GM23338 (cell line): ENCODE measurements at regions not wholly inside any gene's neighbourhood (a gene's known extent, or its start where the extent isn't known, plus 50 kb on each side); places are given as distances from the start of the nearest gene placed in this dataset.

Source experiments
- ATAC-seq: fragments of 200-7000 bp; cut with Tn5 transposase; 3 replicates; pipeline ENCODE4 v1.9.1; 2020
- DNase-seq: peaks from one replicate; pipeline ENCODE4 v3.0.0-alpha.2; 2015; ENCODE audit warnings: low spot score
- H2AFZ ChIP-seq: fragments of 200-600 bp; sonication (generic); 2 replicates; pipeline ENCODE4 v1.8.0; 2016; ENCODE audit warnings: antibody characterized with exemption, mild to moderate bottlenecking, moderate library complexity
- H3F3A ChIP-seq: fragments of 200-600 bp; sonication (generic); replicated peaks from 2 replicates; pipeline ENCODE4 v1.8.0; 2017; ENCODE audit warnings: antibody characterized with exemption, mixed run types, low read depth
- H3K27ac ChIP-seq: fragments of 200-600 bp; sonication (generic); 2 replicates; pipeline ENCODE4 v1.6.1; 2016; ENCODE audit warnings: low read depth
- H3K27me3 ChIP-seq: fragments of 200-600 bp; sonication (generic); 2 replicates; pipeline ENCODE4 v1.8.0; 2016; ENCODE audit warnings: mild to moderate bottlenecking, mixed run types, moderate library complexity; ENCODE audit not compliant: insufficient read depth
- H3K36me3 ChIP-seq: fragments of 200-600 bp; sonication (generic); 2 replicates; pipeline ENCODE4 v1.8.0; 2016; ENCODE audit warnings: mild to moderate bottlenecking; ENCODE audit not compliant: insufficient read depth
- H3K4me1 ChIP-seq: fragments of 200-600 bp; sonication (generic); 2 replicates; pipeline ENCODE4 v1.8.0; 2016; ENCODE audit warnings: mild to moderate bottlenecking, moderate library complexity; ENCODE audit not compliant: insufficient read depth
- H3K4me2 ChIP-seq: fragments of 200-600 bp; sonication (generic); 2 replicates; pipeline ENCODE4 v1.7.1; 2017; ENCODE audit warnings: mixed run types
- H3K4me3 ChIP-seq: fragments of 200-600 bp; sonication (generic); 2 replicates; pipeline ENCODE4 v1.6.1; 2016; ENCODE audit warnings: mixed run types
- H3K79me2 ChIP-seq: fragments of 200-600 bp; sonication (generic); replicated peaks from 2 replicates; pipeline ENCODE4 v1.8.0; 2017; ENCODE audit warnings: mild to moderate bottlenecking; ENCODE audit not compliant: insufficient read depth
- H3K9me2 ChIP-seq: fragments of 200-600 bp; sonication (generic); 2 replicates; pipeline ENCODE4 v1.8.0; 2017; ENCODE audit not compliant: insufficient read depth
- H4K20me1 ChIP-seq: fragments of 200-600 bp; sonication (generic); replicated peaks from 2 replicates; pipeline ENCODE4 v1.8.0; 2017; ENCODE audit warnings: mild to moderate bottlenecking; ENCODE audit not compliant: insufficient read depth
- H3K27ac Mint-ChIP-seq: 2 replicates; pipeline ENCODE4 v1.8.0; 2020; ENCODE audit warnings: inconsistent platforms, mild to moderate bottlenecking, moderate library complexity, mixed read lengths
- H3K27me3 Mint-ChIP-seq: 3 replicates; pipeline ENCODE4 v1.8.0; 2022; ENCODE audit warnings: low read depth, mild to moderate bottlenecking, moderate library complexity, mixed read lengths, inconsistent platforms; ENCODE audit not compliant: insufficient read depth, poor library complexity
- H3K36me3 Mint-ChIP-seq: 3 replicates; pipeline ENCODE4 v1.8.0; 2021; ENCODE audit warnings: low read depth, mild to moderate bottlenecking, inconsistent platforms, moderate library complexity, mixed read lengths
- H3K4me1 Mint-ChIP-seq: 3 replicates; pipeline ENCODE4 v1.8.0; 2020; ENCODE audit warnings: mild to moderate bottlenecking, inconsistent platforms, mixed read lengths
- H3K4me3 Mint-ChIP-seq: 3 replicates; pipeline ENCODE4 v1.8.0; 2021; ENCODE audit warnings: moderate library complexity, mild to moderate bottlenecking, inconsistent platforms, mixed read lengths
- H3K9me3 Mint-ChIP-seq: 3 replicates; pipeline ENCODE4 v1.8.0; 2020; ENCODE audit warnings: moderate library complexity, mild to moderate bottlenecking, inconsistent platforms, mixed read lengths
- STAT1 ChIP-seq: IDR thresholded peaks from one replicate; pipeline ENCODE4 v1.6.1; 2016; ENCODE audit warnings: antibody characterized with exemption; ENCODE audit not compliant: unreplicated experiment
- ZNF114 ChIP-seq: fragments of 250-450 bp; sonication (Bioruptor Pico); IDR thresholded peaks from 2 replicates; pipeline ENCODE4 v1.5.0; 2020; ENCODE audit warnings: mild to moderate bottlenecking, moderate library complexity
- TF ChIP-seq, protein P1 (sequence below): fragments of 250-450 bp; sonication (Bioruptor Pico); IDR thresholded peaks from 2 replicates; pipeline ENCODE4 v1.5.0; 2020; ENCODE audit warnings: mild to moderate bottlenecking, moderate library complexity
- TF ChIP-seq, protein P2 (sequence below), 2 experiments: fragments of 200-600 bp in 1 of 2; sonication (generic) in 1 of 2; conservative IDR thresholded peaks; 2 replicates each; pipeline versions ENCODE4 v1.5.1 to v1.6.1; 2016 to 2017; ENCODE audit warnings: antibody characterized with exemption in 2 of 2, low read depth in 2 of 2, mild to moderate bottlenecking in 2 of 2, moderate library complexity in 1 of 2
- TF ChIP-seq, protein P3 (sequence below): IDR thresholded peaks from 2 replicates; pipeline ENCODE4 v1.6.1; 2016; ENCODE audit warnings: antibody characterized with exemption

DNA sequence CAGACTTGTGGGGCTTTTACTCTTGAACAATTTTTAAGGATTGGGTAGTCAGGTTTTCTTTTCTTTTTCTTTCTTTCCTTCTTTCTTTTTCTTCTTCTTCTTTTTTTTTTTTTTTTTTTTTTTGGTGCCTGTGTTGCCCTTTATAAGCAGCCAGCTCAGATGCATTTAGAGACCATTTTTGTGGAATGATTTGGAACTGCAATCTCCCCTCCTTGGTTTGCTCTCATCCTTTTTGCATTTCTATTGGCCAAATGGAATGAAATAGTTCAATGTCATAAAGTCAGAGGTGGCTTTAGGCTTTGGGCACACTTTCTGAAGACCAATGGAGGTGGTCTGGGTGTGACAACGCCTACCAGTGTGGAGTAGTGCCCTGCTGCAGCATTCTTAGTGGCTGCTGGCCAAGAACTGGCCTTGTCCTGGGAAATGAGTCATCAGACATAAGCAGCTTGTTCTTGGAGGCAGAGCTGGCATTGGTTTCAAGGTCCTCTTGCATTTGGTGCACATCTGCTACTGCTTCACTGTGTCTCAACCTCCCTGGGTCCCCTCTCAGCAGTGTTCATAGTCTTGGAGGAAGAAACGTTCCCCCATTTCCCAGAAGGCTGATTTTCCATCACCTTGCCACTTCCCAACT lies 84.5 kb downstream of the CT47B1 start (continued):
- TF ChIP-seq, protein P1, sequence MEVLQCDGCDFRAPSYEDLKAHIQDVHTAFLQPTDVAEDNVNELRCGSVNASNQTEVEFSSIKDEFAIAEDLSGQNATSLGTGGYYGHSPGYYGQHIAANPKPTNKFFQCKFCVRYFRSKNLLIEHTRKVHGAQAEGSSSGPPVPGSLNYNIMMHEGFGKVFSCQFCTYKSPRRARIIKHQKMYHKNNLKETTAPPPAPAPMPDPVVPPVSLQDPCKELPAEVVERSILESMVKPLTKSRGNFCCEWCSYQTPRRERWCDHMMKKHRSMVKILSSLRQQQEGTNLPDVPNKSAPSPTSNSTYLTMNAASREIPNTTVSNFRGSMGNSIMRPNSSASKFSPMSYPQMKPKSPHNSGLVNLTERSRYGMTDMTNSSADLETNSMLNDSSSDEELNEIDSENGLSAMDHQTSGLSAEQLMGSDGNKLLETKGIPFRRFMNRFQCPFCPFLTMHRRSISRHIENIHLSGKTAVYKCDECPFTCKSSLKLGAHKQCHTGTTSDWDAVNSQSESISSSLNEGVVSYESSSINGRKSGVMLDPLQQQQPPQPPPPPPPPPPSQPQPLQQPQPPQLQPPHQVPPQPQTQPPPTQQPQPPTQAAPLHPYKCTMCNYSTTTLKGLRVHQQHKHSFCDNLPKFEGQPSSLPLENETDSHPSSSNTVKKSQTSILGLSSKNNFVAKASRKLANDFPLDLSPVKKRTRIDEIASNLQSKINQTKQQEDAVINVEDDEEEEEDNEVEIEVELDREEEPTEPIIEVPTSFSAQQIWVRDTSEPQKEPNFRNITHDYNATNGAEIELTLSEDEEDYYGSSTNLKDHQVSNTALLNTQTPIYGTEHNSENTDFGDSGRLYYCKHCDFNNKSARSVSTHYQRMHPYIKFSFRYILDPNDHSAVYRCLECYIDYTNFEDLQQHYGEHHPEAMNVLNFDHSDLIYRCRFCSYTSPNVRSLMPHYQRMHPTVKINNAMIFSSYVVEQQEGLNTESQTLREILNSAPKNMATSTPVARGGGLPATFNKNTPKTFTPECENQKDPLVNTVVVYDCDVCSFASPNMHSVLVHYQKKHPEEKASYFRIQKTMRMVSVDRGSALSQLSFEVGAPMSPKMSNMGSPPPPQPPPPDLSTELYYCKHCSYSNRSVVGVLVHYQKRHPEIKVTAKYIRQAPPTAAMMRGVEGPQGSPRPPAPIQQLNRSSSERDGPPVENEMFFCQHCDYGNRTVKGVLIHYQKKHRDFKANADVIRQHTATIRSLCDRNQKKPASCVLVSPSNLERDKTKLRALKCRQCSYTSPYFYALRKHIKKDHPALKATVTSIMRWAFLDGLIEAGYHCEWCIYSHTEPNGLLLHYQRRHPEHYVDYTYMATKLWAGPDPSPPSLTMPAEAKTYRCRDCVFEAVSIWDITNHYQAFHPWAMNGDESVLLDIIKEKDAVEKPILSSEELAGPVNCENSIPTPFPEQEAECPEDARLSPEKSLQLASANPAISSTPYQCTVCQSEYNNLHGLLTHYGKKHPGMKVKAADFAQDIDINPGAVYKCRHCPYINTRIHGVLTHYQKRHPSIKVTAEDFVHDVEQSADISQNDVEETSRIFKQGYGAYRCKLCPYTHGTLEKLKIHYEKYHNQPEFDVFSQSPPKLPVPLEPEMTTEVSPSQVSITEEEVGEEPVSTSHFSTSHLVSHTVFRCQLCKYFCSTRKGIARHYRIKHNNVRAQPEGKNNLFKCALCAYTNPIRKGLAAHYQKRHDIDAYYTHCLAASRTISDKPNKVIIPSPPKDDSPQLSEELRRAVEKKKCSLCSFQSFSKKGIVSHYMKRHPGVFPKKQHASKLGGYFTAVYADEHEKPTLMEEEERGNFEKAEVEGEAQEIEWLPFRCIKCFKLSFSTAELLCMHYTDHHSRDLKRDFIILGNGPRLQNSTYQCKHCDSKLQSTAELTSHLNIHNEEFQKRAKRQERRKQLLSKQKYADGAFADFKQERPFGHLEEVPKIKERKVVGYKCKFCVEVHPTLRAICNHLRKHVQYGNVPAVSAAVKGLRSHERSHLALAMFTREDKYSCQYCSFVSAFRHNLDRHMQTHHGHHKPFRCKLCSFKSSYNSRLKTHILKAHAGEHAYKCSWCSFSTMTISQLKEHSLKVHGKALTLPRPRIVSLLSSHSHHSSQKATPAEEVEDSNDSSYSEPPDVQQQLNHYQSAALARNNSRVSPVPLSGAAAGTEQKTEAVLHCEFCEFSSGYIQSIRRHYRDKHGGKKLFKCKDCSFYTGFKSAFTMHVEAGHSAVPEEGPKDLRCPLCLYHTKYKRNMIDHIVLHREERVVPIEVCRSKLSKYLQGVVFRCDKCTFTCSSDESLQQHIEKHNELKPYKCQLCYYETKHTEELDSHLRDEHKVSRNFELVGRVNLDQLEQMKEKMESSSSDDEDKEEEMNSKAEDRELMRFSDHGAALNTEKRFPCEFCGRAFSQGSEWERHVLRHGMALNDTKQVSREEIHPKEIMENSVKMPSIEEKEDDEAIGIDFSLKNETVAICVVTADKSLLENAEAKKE (CRISPR knock-in tag) = no peak

DNA sequence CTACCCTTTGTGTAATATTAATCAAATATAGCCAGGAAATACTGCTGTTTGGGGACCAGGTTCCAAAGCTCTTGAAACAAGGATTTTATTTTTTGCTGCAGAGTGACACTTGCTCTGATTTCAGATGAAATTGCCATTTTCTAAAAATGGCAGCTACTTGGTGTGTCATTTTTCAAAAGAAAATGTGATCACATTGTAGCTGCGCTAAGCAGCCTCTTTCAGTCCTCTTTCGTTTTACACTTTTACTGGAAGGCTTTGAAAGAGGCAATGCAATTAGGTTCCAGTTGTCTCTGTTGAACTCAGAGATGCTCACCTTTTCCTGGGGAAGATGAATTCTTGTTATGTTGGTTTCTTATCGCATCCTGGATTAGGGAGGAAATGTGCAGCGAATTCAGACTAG lies 85.1 kb downstream of the CT47B1 start:
- no peak overlapping the region for H3K27ac Mint-ChIP-seq
- no peak overlapping the region for H3K4me3 Mint-ChIP-seq
- no peak overlapping the region for H3K4me3 ChIP-seq
- no peaks in the 10 kb centered on the region for H3K79me2 ChIP-seq
- no peak for ATAC-seq
- no peaks in the 10 kb centered on the region for H4K20me1 ChIP-seq
- H3K27me3 Mint-ChIP-seq = peaks cover 4% of the 10 kb centered on the region
- H3K36me3 ChIP-seq = no peaks in the 10 kb centered on the region
- no peak for TF ChIP-seq STAT1
- H3F3A ChIP-seq = no peaks in the 10 kb centered on the region
- no peak for DNase-seq
- H3K9me3 Mint-ChIP-seq = no peaks in the 10 kb centered on the region
- H2AFZ ChIP-seq = no peak overlapping the region
- H3K4me2 ChIP-seq = no peak overlapping the region
- peaks cover 11% of the 10 kb centered on the region; the same call in 1 of the 2 replicates for H3K27me3 ChIP-seq
- no peaks in the 10 kb centered on the region for H3K36me3 Mint-ChIP-seq
- peaks cover 4% of the 10 kb centered on the region; the same call in 2 of the 3 replicates for H3K4me1 Mint-ChIP-seq
- no peaks in the 10 kb centered on the region for H3K4me1 ChIP-seq
- H3K27ac ChIP-seq = no peak overlapping the region
- H3K9me2 ChIP-seq = no peaks in the 10 kb centered on the region

DNA sequence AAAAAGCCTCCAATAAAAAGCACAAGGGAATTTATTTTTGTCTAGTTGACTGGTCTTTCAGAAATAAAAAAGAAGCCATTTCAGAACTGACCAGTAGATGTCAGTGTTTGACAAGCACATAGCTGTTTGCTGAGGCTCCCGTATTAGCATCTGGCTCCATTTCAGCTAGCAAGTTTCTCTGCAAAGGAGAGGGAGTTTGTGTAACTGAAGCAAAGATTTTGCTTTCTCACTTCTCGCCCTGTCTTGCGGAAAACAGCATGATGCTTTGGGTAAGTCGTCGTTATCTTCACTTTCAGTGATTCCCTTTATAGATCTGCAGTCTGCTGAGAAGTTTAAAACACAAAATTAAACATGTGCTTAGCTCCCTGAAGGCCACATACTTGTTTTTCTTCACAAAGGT lies 85.5 kb downstream of the CT47B1 start:
- Histone ChIP-seq H3K4me3 (no peak overlapping the region), H3K4me2 (no peak overlapping the region), H2AFZ (no peak overlapping the region), H3K79me2 (no peaks in the 10 kb centered on the region), H3K27ac (no peak overlapping the region), H3F3A (no peaks in the 10 kb centered on the region), H3K36me3 (no peaks in the 10 kb centered on the region), H3K9me2 (no peaks in the 10 kb centered on the region), H3K27me3 (peaks cover 7% of the 10 kb centered on the region; the same call in 1 of the 2 replicates), H4K20me1 (no peaks in the 10 kb centered on the region), H3K4me1 (no peaks in the 10 kb centered on the region)
- peaks cover 4% of the 10 kb centered on the region; the same call in 2 of the 3 replicates for H3K4me1 Mint-ChIP-seq
- no peak overlapping the region for H3K27ac Mint-ChIP-seq
- no peak overlapping the region for H3K4me3 Mint-ChIP-seq
- H3K27me3 Mint-ChIP-seq = peaks cover 4% of the 10 kb centered on the region
- peak; percentile 71 for DNase-seq
- H3K9me3 Mint-ChIP-seq = no peaks in the 10 kb centered on the region
- H3K36me3 Mint-ChIP-seq = no peaks in the 10 kb centered on the region
- ATAC-seq = peak; percentile 48
- TF ChIP-seq ZNF114 (CRISPR knock-in tag) = no peak
- TF ChIP-seq, protein P2, sequence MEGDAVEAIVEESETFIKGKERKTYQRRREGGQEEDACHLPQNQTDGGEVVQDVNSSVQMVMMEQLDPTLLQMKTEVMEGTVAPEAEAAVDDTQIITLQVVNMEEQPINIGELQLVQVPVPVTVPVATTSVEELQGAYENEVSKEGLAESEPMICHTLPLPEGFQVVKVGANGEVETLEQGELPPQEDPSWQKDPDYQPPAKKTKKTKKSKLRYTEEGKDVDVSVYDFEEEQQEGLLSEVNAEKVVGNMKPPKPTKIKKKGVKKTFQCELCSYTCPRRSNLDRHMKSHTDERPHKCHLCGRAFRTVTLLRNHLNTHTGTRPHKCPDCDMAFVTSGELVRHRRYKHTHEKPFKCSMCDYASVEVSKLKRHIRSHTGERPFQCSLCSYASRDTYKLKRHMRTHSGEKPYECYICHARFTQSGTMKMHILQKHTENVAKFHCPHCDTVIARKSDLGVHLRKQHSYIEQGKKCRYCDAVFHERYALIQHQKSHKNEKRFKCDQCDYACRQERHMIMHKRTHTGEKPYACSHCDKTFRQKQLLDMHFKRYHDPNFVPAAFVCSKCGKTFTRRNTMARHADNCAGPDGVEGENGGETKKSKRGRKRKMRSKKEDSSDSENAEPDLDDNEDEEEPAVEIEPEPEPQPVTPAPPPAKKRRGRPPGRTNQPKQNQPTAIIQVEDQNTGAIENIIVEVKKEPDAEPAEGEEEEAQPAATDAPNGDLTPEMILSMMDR (conservative IDR thresholded peaks at IDR 0.05; ENCODE audit: low read depth in 2 of 2) = peak; percentile 62 to 73
- TF ChIP-seq, protein P3, sequence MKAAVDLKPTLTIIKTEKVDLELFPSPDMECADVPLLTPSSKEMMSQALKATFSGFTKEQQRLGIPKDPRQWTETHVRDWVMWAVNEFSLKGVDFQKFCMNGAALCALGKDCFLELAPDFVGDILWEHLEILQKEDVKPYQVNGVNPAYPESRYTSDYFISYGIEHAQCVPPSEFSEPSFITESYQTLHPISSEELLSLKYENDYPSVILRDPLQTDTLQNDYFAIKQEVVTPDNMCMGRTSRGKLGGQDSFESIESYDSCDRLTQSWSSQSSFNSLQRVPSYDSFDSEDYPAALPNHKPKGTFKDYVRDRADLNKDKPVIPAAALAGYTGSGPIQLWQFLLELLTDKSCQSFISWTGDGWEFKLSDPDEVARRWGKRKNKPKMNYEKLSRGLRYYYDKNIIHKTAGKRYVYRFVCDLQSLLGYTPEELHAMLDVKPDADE = no peak
